Neural progenitor cell (in vitro differentiated cells): ENCODE measurements at regions not wholly inside any gene's neighbourhood (a gene's known extent, or its start where the extent isn't known, plus 50 kb on each side); places are given as distances from the start of the nearest gene placed in this dataset.

Experiments used
- CTCF ChIP-seq: fragments of 200-600 bp; sonication (generic); IDR thresholded peaks from 2 replicates; pipeline ENCODE4 v1.5.1; 2017; ENCODE audit warnings: antibody characterized with exemption, mild to moderate bottlenecking
- EZH2 ChIP-seq: fragments of 200-600 bp; sonication (generic); IDR thresholded peaks from 2 replicates; pipeline ENCODE4 v1.6.1; 2017; ENCODE audit warnings: antibody characterized with exemption, mild to moderate bottlenecking, moderate library complexity
- EZH2phosphoT487 ChIP-seq: fragments of 200-600 bp; sonication (generic); IDR thresholded peaks from 2 replicates; pipeline ENCODE4 v1.6.1; 2017; ENCODE audit warnings: antibody characterized with exemption

DNA sequence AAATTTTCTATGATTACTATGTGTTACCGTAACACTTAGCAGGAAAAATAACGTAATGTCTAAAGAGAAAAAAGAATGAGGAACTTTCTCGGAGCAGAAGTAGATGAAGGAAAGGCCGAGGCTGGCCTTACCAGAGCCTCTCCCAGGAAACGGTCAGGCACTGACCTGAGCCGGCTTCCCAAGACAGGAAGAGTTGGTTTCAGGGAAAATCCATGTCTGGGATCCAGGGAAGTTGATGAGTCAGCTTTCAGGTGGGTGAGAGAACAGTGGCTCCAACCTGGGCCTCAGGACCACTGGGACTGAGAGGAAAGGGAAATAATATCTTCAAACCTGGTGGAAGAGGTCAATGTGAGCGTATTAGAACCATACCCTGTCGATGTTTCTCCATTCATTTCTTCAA lies 93.3 kb upstream of the UBL3 start:
- TF ChIP-seq CTCF (no peak), EZH2phosphoT487 (no peak), EZH2 (no peak)
